Endodermal cell (in vitro differentiated cells): ENCODE measurements at regions not wholly inside any gene's neighbourhood (a gene's known extent, or its start where the extent isn't known, plus 50 kb on each side); places are given as distances from the start of the nearest gene placed in this dataset.

Experiments
- DNase-seq: peaks from one replicate; pipeline ENCODE4 v3.0.0-alpha.2; 2017
- H3K27ac ChIP-seq: 2 replicates; pipeline ENCODE4 v1.5.1; 2013; ENCODE audit warnings: mild to moderate bottlenecking, low read depth, low read length, moderate library complexity
- H3K27me3 ChIP-seq: 2 replicates; pipeline ENCODE4 v1.6.1; 2013; ENCODE audit warnings: mild to moderate bottlenecking, low read length, moderate library complexity; ENCODE audit not compliant: insufficient read depth, control insufficient read depth, poor library complexity, severe bottlenecking
- H3K36me3 ChIP-seq: 2 replicates; pipeline ENCODE4 v1.7.0; 2013; ENCODE audit warnings: mild to moderate bottlenecking, low read length, moderate library complexity; ENCODE audit not compliant: control insufficient read depth, insufficient read depth
- H3K4me1 ChIP-seq: one replicate; pipeline ENCODE4 v1.7.0; 2013; ENCODE audit warnings: low read length; ENCODE audit not compliant: control insufficient read depth, insufficient read depth
- H3K4me3 ChIP-seq: 2 replicates; pipeline ENCODE4 v1.5.1; 2013; ENCODE audit warnings: mild to moderate bottlenecking, low read length, moderate library complexity
- H3K9ac ChIP-seq: 2 replicates; pipeline ENCODE4 v1.6.1; 2013; ENCODE audit warnings: mild to moderate bottlenecking, low read length, moderate library complexity; ENCODE audit not compliant: poor library complexity, severe bottlenecking; ENCODE audit errors: extremely low read depth
- H3K9me3 ChIP-seq: 2 replicates; pipeline ENCODE4 v1.6.1; 2013; ENCODE audit warnings: mild to moderate bottlenecking, low read length, moderate library complexity; ENCODE audit not compliant: control insufficient read depth
- H3K27ac Mint-ChIP-seq: 2 replicates; pipeline ENCODE4 v1.8.0; 2020; ENCODE audit warnings: mixed read lengths
- H3K27me3 Mint-ChIP-seq: 2 replicates; pipeline ENCODE4 v1.8.0; 2021; ENCODE audit warnings: mild to moderate bottlenecking, mixed read lengths; ENCODE audit not compliant: insufficient read depth
- H3K36me3 Mint-ChIP-seq: 2 replicates; pipeline ENCODE4 v1.8.0; 2020; ENCODE audit warnings: low read depth, mixed read lengths
- H3K4me1 Mint-ChIP-seq: 2 replicates; pipeline ENCODE4 v1.8.0; 2020; ENCODE audit warnings: mixed read lengths
- H3K4me3 Mint-ChIP-seq: 2 replicates; pipeline ENCODE4 v1.8.0; 2020; ENCODE audit warnings: mild to moderate bottlenecking, moderate library complexity, mixed read lengths
- H3K9me3 Mint-ChIP-seq: 2 replicates; pipeline ENCODE4 v1.8.0; 2020; ENCODE audit warnings: mild to moderate bottlenecking, mixed read lengths
- WGBS, 2 experiments: methylation state at CpG; one replicate each; pipeline versions ENCODE4 v1.1.5 to v1.1.7; 2013; ENCODE audit warnings: missing lambda C conversion rate in 2 of 2, mixed read lengths in 1 of 2; ENCODE audit not compliant: insufficient coverage in 1 of 2, insufficient read length in 1 of 2; 5-methylcytosine and 5-hydroxymethylcytosine counted together
- TF ChIP-seq, protein P1 (sequence below): fragments of 200-600 bp; sonication (generic); conservative IDR thresholded peaks from 2 replicates; pipeline ENCODE4 v1.5.0; 2021; ENCODE audit warnings: antibody characterized with exemption, mild to moderate bottlenecking

DNA sequence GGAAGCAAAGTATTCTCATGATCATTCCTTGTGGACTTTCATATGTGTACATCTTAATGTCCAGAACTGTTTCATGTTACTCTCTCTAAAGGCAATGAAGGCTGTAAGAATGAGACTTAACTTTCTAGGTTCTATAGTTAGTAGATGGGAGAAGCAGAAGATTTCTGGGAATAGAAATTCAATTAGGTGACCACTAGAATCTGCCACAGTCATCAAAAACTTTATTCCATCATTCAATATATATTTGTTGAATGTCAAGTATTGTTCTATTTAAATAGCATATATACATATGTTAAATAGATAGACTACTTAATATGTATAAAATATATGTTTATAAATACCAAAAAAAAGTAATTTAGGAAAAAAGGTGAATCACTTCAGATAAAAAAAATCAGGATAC, 972.9 kb downstream of the SLC6A15 start:
- H3K4me1 ChIP-seq: no peaks in the 10 kb centered on the region
- H3K9me3 ChIP-seq: no peaks in the 10 kb centered on the region
- Mint-ChIP-seq H3K4me3 (no peak overlapping the region), H3K4me1 (no peaks in the 10 kb centered on the region), H3K36me3 (no peaks in the 10 kb centered on the region), H3K27me3 (no peaks in the 10 kb centered on the region), H3K27ac (no peak overlapping the region), H3K9me3 (peaks cover 5% of the 10 kb centered on the region)
- DNase-seq: no peak
- H3K27ac ChIP-seq: no peak overlapping the region
- no peak overlapping the region for H3K4me3 ChIP-seq
- TF ChIP-seq, protein P1, sequence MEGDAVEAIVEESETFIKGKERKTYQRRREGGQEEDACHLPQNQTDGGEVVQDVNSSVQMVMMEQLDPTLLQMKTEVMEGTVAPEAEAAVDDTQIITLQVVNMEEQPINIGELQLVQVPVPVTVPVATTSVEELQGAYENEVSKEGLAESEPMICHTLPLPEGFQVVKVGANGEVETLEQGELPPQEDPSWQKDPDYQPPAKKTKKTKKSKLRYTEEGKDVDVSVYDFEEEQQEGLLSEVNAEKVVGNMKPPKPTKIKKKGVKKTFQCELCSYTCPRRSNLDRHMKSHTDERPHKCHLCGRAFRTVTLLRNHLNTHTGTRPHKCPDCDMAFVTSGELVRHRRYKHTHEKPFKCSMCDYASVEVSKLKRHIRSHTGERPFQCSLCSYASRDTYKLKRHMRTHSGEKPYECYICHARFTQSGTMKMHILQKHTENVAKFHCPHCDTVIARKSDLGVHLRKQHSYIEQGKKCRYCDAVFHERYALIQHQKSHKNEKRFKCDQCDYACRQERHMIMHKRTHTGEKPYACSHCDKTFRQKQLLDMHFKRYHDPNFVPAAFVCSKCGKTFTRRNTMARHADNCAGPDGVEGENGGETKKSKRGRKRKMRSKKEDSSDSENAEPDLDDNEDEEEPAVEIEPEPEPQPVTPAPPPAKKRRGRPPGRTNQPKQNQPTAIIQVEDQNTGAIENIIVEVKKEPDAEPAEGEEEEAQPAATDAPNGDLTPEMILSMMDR: no peak
- H3K9ac ChIP-seq: no peak overlapping the region
- H3K27me3 ChIP-seq: no peaks in the 10 kb centered on the region
- H3K36me3 ChIP-seq: no peaks in the 10 kb centered on the region

DNA sequence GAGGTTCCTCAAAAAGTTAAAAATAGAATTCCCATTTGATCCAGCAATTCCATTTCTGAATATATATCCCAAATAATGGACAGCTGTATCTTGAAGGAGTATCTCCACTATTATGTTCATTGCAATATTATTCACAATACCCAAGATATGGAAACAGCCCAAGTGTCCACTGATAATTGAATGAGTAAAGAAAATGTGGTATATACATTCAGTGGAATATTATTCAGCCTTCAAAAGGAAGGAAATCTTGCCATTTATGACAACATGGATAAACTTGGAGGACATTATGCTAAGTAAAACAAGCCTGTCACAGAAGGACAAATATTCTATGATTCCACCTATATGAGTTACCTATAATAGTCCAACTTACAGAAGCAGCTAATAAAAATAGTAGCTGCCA, 979.0 kb downstream of the SLC6A15 start:
- Mint-ChIP-seq H3K27me3 (no peaks in the 10 kb centered on the region), H3K36me3 (no peaks in the 10 kb centered on the region), H3K9me3 (no peaks in the 10 kb centered on the region), H3K27ac (no peak overlapping the region), H3K4me1 (no peaks in the 10 kb centered on the region), H3K4me3 (no peak overlapping the region)
- Histone ChIP-seq H3K4me3 (no peak overlapping the region), H3K9ac (no peak overlapping the region), H3K36me3 (no peaks in the 10 kb centered on the region), H3K9me3 (peaks cover 7% of the 10 kb centered on the region), H3K27me3 (no peaks in the 10 kb centered on the region), H3K27ac (no peak overlapping the region), H3K4me1 (no peaks in the 10 kb centered on the region)
- DNase-seq: no peak
- TF ChIP-seq, protein P1: no peak

DNA sequence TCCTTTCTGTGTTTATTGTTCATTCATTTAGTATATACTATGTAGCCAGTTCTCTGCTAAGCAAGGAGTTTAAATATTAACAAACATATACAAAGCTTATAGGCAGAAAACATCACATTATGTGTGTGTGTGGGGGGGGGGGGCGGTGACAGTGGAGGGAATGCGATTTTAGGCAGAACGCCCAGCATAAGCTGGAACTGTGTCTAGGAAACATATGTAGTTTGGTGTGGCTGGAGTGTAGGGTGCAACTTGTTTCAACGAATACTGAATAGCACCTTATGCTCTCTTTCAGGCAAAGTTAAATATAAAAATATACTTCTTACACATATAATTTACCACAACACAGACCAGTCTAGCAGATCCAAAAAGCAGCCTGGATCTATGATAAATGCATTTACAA, 980.6 kb downstream of the SLC6A15 start:
- no peak overlapping the region for H3K4me3 ChIP-seq
- Mint-ChIP-seq H3K4me3 (no peak overlapping the region), H3K4me1 (no peaks in the 10 kb centered on the region), H3K9me3 (no peaks in the 10 kb centered on the region), H3K36me3 (no peaks in the 10 kb centered on the region), H3K27me3 (no peaks in the 10 kb centered on the region), H3K27ac (no peak overlapping the region)
- H3K9me3 ChIP-seq: peaks cover 7% of the 10 kb centered on the region
- no peaks in the 10 kb centered on the region for H3K4me1 ChIP-seq
- DNase-seq: no peak
- 100% methylated on average over 1 of the region's 4 CpGs; no CpG with 5 or more reads in 1 of the 2 experiments for WGBS, 2 experiments
- H3K27me3 ChIP-seq: no peaks in the 10 kb centered on the region
- no peak overlapping the region for H3K27ac ChIP-seq
- TF ChIP-seq, protein P1: no peak
- no peaks in the 10 kb centered on the region for H3K36me3 ChIP-seq
- H3K9ac ChIP-seq: no peak overlapping the region
